Liver (tissue), 8 donors: ENCODE measurements at regions not wholly inside any gene's neighbourhood (a gene's known extent, or its start where the extent isn't known, plus 50 kb on each side); places are given as distances from the start of the nearest gene placed in this dataset.

Experiments
- DNase-seq: peaks from one replicate; pipeline ENCODE4 v3.0.0-alpha.2; 2017; ENCODE audit warnings: low spot score
- H3K27ac ChIP-seq, 2 donors: one replicate each; pipeline ENCODE4 v1.7.0; 2013; ENCODE audit warnings: inconsistent platforms in 2 of 2, low read length in 2 of 2, control low read depth in 1 of 2, low read depth in 1 of 2, mild to moderate bottlenecking in 1 of 2
- H3K27me3 ChIP-seq, 4 donors: one replicate each; pipeline versions ENCODE4 v1.6.1 to v1.7.0; 2013; ENCODE audit warnings: low read length in 3 of 4, inconsistent platforms in 1 of 4, mild to moderate bottlenecking in 1 of 4, moderate library complexity in 1 of 4; ENCODE audit not compliant: control insufficient read depth in 4 of 4, insufficient read depth in 4 of 4
- H3K36me3 ChIP-seq, 4 donors: one replicate each; pipeline versions ENCODE4 v1.6.1 to v1.7.0; 2013; ENCODE audit warnings: low read length in 3 of 4, mild to moderate bottlenecking in 3 of 4, low read depth in 1 of 4, moderate library complexity in 1 of 4; ENCODE audit not compliant: control insufficient read depth in 4 of 4, insufficient read depth in 3 of 4
- H3K4me1 ChIP-seq, 4 donors: one replicate each; pipeline versions ENCODE4 v1.6.1 to v1.7.0; 2013; ENCODE audit warnings: low read length in 3 of 4, mild to moderate bottlenecking in 3 of 4, moderate library complexity in 1 of 4; ENCODE audit not compliant: control insufficient read depth in 4 of 4, insufficient read depth in 4 of 4
- H3K4me3 ChIP-seq, 3 donors: one replicate each; pipeline versions ENCODE4 v1.6.1 to v1.7.0; 2013; ENCODE audit warnings: low read length in 3 of 3, control low read depth in 1 of 3, low read depth in 1 of 3, mild to moderate bottlenecking in 1 of 3
- H3K9ac ChIP-seq, 2 donors: one replicate each; pipeline ENCODE4 v1.7.0; 2013; ENCODE audit warnings: low read length in 2 of 2, mild to moderate bottlenecking in 2 of 2, moderate library complexity in 2 of 2, control low read depth in 1 of 2, low read depth in 1 of 2
- H3K9me3 ChIP-seq, 4 donors: one replicate each; pipeline versions ENCODE4 v1.6.1 to v1.7.0; 2013; ENCODE audit warnings: low read length in 3 of 4; ENCODE audit not compliant: control insufficient read depth in 4 of 4
- EGR1 ChIP-seq, 2 donors: IDR thresholded peaks; 2 replicates each; pipeline ENCODE4 v1.6.1; 2016 to 2018; ENCODE audit warnings: antibody characterized with exemption in 2 of 2, low read depth in 2 of 2
- FOXA1 ChIP-seq: IDR thresholded peaks from 2 replicates; pipeline ENCODE4 v1.6.1; 2016; ENCODE audit warnings: antibody characterized with exemption
- FOXA2 ChIP-seq: IDR thresholded peaks from 2 replicates; pipeline ENCODE4 v1.6.1; 2016; ENCODE audit warnings: antibody characterized with exemption
- GABPA ChIP-seq, 2 donors: IDR thresholded peaks in 1 of 2; conservative IDR thresholded peaks in 1 of 2; 2 replicates each; pipeline ENCODE4 v1.6.1; 2016; ENCODE audit warnings: antibody characterized with exemption in 2 of 2, mild to moderate bottlenecking in 1 of 2, moderate library complexity in 1 of 2
- HNF4A ChIP-seq, 2 donors: conservative IDR thresholded peaks; 2 replicates each; pipeline ENCODE4 v1.6.1; 2016; ENCODE audit warnings: antibody characterized with exemption in 2 of 2, mild to moderate bottlenecking in 2 of 2
- HNF4G ChIP-seq: IDR thresholded peaks from 2 replicates; pipeline ENCODE4 v1.6.1; 2016; ENCODE audit warnings: antibody characterized with exemption
- JUND ChIP-seq, 2 donors: IDR thresholded peaks; 2 replicates each; pipeline ENCODE4 v1.6.1; 2016; ENCODE audit warnings: antibody characterized with exemption in 2 of 2
- NR2F2 ChIP-seq: IDR thresholded peaks from 2 replicates; pipeline ENCODE4 v1.6.1; 2016; ENCODE audit warnings: antibody characterized with exemption
- RAD21 ChIP-seq, 2 donors: IDR thresholded peaks; 2 replicates each; pipeline ENCODE4 v1.6.1; 2016; ENCODE audit warnings: antibody characterized with exemption in 2 of 2, mild to moderate bottlenecking in 2 of 2
- RXRA ChIP-seq, 2 donors: IDR thresholded peaks; 2 replicates each; pipeline ENCODE4 v1.6.1; 2017 to 2018; ENCODE audit warnings: antibody characterized with exemption in 2 of 2, mild to moderate bottlenecking in 1 of 2
- SP1 ChIP-seq: IDR thresholded peaks from 2 replicates; pipeline ENCODE4 v1.6.1; 2018; ENCODE audit warnings: antibody characterized with exemption, mild to moderate bottlenecking
- TAF1 ChIP-seq: conservative IDR thresholded peaks from 2 replicates; pipeline ENCODE4 v1.6.1; 2016; ENCODE audit warnings: antibody characterized with exemption, mild to moderate bottlenecking
- YY1 ChIP-seq: IDR thresholded peaks from 2 replicates; pipeline ENCODE4 v1.6.1; 2016; ENCODE audit warnings: antibody characterized with exemption, mild to moderate bottlenecking
- WGBS: extraction: QIAGEN DNeasy Blood & Tissue Kit; methylation state at CpG from one replicate; pipeline ENCODE4 v1.1.7; 2013; 5-methylcytosine and 5-hydroxymethylcytosine counted together
- TF ChIP-seq, protein P1 (sequence below): IDR thresholded peaks from 2 replicates; pipeline ENCODE4 v1.6.1; 2016; ENCODE audit warnings: antibody characterized with exemption
- TF ChIP-seq, protein P2 (sequence below): IDR thresholded peaks from 2 replicates; pipeline ENCODE4 v1.6.1; 2016; ENCODE audit warnings: antibody characterized with exemption
- TF ChIP-seq, protein P3 (sequence below): IDR thresholded peaks from 2 replicates; pipeline ENCODE4 v1.6.1; 2016; ENCODE audit warnings: antibody characterized with exemption
- TF ChIP-seq, protein P4 (sequence below): IDR thresholded peaks from 2 replicates; pipeline ENCODE4 v1.6.1; 2016; ENCODE audit warnings: antibody characterized with exemption, mild to moderate bottlenecking
- TF ChIP-seq, protein P5 (sequence below): fragments of 150-350 bp; IDR thresholded peaks from 2 replicates; pipeline ENCODE4 v1.5.1; 2017; ENCODE audit warnings: improper control_type of control experiment, low read depth, low read length; ENCODE audit not compliant: missing input control
- donor health status: healthy.
- donor health status: healthy.
- donor health status: healthy.
- donor health status: healthy.
- donor health status: healthy.

DNA sequence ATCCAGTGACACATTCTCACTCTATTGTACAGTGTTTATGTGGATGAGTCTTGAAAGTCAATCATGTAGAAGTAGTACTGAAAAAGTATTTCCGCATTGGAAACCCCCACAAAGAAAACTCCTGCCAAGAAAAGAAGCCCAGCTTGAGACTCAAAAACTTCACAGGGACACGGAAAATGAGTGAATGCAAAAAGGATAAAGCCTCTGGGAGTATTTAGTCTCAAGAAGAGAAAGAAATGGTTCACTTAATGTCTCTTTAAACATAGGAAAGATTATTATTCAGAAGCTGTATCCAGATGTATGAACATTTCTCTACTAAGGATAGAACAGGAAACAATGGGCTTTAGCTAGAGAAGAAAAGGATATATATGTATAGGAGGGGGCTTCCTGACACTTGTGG, 304.5 kb downstream of the BARHL2 start:
- Histone ChIP-seq H3K36me3 (no peaks in the 10 kb centered on the region), H3K27me3 (no peaks in the 10 kb centered on the region), H3K9ac (no peak overlapping the region), H3K27ac (no peak overlapping the region), H3K4me3 (no peak overlapping the region), H3K9me3 (peaks cover 0 to 7% (median 2%) of the 10 kb centered on the region in 4 donors), H3K4me1 (no peaks in the 10 kb centered on the region)
- no peak for DNase-seq
- 87% methylated on average over 2 of the region's 2 CpGs for WGBS
- TF ChIP-seq, protein P1, sequence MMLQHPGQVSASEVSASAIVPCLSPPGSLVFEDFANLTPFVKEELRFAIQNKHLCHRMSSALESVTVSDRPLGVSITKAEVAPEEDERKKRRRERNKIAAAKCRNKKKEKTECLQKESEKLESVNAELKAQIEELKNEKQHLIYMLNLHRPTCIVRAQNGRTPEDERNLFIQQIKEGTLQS, result no peak
- no peak for TF ChIP-seq SP1
- TF ChIP-seq FOXA1, result no peak
- no peak for TF ChIP-seq EGR1 (IDR thresholded peaks at IDR 0.05; ENCODE audit: low read depth in 2 of 2)
- TF ChIP-seq TAF1, result no peak
- TF ChIP-seq, protein P2, sequence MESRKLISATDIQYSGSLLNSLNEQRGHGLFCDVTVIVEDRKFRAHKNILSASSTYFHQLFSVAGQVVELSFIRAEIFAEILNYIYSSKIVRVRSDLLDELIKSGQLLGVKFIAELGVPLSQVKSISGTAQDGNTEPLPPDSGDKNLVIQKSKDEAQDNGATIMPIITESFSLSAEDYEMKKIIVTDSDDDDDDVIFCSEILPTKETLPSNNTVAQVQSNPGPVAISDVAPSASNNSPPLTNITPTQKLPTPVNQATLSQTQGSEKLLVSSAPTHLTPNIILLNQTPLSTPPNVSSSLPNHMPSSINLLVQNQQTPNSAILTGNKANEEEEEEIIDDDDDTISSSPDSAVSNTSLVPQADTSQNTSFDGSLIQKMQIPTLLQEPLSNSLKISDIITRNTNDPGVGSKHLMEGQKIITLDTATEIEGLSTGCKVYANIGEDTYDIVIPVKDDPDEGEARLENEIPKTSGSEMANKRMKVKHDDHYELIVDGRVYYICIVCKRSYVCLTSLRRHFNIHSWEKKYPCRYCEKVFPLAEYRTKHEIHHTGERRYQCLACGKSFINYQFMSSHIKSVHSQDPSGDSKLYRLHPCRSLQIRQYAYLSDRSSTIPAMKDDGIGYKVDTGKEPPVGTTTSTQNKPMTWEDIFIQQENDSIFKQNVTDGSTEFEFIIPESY, result no peak
- TF ChIP-seq HNF4G, result no peak
- TF ChIP-seq, protein P3, sequence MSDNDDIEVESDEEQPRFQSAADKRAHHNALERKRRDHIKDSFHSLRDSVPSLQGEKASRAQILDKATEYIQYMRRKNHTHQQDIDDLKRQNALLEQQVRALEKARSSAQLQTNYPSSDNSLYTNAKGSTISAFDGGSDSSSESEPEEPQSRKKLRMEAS, result no peak
- TF ChIP-seq HNF4A (conservative IDR thresholded peaks at IDR 0.05), result no peak
- TF ChIP-seq, protein P4, sequence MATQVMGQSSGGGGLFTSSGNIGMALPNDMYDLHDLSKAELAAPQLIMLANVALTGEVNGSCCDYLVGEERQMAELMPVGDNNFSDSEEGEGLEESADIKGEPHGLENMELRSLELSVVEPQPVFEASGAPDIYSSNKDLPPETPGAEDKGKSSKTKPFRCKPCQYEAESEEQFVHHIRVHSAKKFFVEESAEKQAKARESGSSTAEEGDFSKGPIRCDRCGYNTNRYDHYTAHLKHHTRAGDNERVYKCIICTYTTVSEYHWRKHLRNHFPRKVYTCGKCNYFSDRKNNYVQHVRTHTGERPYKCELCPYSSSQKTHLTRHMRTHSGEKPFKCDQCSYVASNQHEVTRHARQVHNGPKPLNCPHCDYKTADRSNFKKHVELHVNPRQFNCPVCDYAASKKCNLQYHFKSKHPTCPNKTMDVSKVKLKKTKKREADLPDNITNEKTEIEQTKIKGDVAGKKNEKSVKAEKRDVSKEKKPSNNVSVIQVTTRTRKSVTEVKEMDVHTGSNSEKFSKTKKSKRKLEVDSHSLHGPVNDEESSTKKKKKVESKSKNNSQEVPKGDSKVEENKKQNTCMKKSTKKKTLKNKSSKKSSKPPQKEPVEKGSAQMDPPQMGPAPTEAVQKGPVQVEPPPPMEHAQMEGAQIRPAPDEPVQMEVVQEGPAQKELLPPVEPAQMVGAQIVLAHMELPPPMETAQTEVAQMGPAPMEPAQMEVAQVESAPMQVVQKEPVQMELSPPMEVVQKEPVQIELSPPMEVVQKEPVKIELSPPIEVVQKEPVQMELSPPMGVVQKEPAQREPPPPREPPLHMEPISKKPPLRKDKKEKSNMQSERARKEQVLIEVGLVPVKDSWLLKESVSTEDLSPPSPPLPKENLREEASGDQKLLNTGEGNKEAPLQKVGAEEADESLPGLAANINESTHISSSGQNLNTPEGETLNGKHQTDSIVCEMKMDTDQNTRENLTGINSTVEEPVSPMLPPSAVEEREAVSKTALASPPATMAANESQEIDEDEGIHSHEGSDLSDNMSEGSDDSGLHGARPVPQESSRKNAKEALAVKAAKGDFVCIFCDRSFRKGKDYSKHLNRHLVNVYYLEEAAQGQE, result no peak
- no peak for TF ChIP-seq RAD21 (IDR thresholded peaks at IDR 0.05)
- TF ChIP-seq, protein P5, sequence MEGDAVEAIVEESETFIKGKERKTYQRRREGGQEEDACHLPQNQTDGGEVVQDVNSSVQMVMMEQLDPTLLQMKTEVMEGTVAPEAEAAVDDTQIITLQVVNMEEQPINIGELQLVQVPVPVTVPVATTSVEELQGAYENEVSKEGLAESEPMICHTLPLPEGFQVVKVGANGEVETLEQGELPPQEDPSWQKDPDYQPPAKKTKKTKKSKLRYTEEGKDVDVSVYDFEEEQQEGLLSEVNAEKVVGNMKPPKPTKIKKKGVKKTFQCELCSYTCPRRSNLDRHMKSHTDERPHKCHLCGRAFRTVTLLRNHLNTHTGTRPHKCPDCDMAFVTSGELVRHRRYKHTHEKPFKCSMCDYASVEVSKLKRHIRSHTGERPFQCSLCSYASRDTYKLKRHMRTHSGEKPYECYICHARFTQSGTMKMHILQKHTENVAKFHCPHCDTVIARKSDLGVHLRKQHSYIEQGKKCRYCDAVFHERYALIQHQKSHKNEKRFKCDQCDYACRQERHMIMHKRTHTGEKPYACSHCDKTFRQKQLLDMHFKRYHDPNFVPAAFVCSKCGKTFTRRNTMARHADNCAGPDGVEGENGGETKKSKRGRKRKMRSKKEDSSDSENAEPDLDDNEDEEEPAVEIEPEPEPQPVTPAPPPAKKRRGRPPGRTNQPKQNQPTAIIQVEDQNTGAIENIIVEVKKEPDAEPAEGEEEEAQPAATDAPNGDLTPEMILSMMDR, result no peak
- TF ChIP-seq JUND (IDR thresholded peaks at IDR 0.05), result no peak
- TF ChIP-seq RXRA (IDR thresholded peaks at IDR 0.05), result no peak
- TF ChIP-seq FOXA2, result no peak
- TF ChIP-seq GABPA (IDR thresholded peaks at IDR 0.05 in 1 of 2, conservative IDR thresholded peaks at IDR 0.05 in 1 of 2), result no peak
- no peak for TF ChIP-seq NR2F2
- no peak for TF ChIP-seq YY1
